ENCODE measurements at regions not wholly inside any gene's neighbourhood (a gene's known extent, or its start where the extent isn't known, plus 50 kb on each side); places are given as distances from the start of the nearest gene placed in this dataset.

- TF ChIP-seq, protein P1, sequence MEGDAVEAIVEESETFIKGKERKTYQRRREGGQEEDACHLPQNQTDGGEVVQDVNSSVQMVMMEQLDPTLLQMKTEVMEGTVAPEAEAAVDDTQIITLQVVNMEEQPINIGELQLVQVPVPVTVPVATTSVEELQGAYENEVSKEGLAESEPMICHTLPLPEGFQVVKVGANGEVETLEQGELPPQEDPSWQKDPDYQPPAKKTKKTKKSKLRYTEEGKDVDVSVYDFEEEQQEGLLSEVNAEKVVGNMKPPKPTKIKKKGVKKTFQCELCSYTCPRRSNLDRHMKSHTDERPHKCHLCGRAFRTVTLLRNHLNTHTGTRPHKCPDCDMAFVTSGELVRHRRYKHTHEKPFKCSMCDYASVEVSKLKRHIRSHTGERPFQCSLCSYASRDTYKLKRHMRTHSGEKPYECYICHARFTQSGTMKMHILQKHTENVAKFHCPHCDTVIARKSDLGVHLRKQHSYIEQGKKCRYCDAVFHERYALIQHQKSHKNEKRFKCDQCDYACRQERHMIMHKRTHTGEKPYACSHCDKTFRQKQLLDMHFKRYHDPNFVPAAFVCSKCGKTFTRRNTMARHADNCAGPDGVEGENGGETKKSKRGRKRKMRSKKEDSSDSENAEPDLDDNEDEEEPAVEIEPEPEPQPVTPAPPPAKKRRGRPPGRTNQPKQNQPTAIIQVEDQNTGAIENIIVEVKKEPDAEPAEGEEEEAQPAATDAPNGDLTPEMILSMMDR (conservative IDR thresholded peaks at IDR 0.05) = no peak
- TF ChIP-seq ZFX (IDR thresholded peaks at IDR 0.05) = no peak
Observed at GRCh38 chr4:63580796-63581475, 828.3 kb downstream of the TECRL start.

Measured in C4-2B (cell line).